HEK293 (cell line): ENCODE measurements at regions not wholly inside any gene's neighbourhood (a gene's known extent, or its start where the extent isn't known, plus 50 kb on each side); places are given as distances from the start of the nearest gene placed in this dataset.

Experiments
- CTCF ChIA-PET: fragments of 350-600 bp; formaldehyde crosslinking; extraction: SDS; loops from one replicate; lab custom pipeline; 2021; ENCODE audit warnings: antibody characterized with exemption; lab: Yijun Ruan, JAX
- POLR2A ChIA-PET: fragments of 300-600 bp; formaldehyde crosslinking; extraction: SDS; loops from one replicate; lab custom pipeline; 2020; ENCODE audit warnings: antibody characterized with exemption, inconsistent platforms; lab: Yijun Ruan, JAX
- H3K27ac ChIP-seq: fragments of 200-500 bp; sonication (Bioruptor generic); 2 replicates; pipeline ENCODE4 v1.5.1; 2014; ENCODE audit warnings: low read depth, low read length, control low read depth, inconsistent platforms; ENCODE audit errors: extremely low read depth
- H3K36me3 ChIP-seq, 2 experiments: fragments of 200-500 bp in 1 of 2; sonication (Bioruptor generic) in 1 of 2; 1 replicate in 1 of 2; 2 replicates in 1 of 2; pipeline ENCODE4 v1.5.1; 2014 to 2017; ENCODE audit warnings: inconsistent platforms in 2 of 2, low read length in 2 of 2; ENCODE audit not compliant: control insufficient read depth in 2 of 2, insufficient read depth in 1 of 2
- H3K4me1 ChIP-seq: fragments of 200-500 bp; sonication (Bioruptor generic); 2 replicates; pipeline ENCODE4 v1.5.1; 2014; ENCODE audit warnings: mild to moderate bottlenecking, low read length, inconsistent platforms; ENCODE audit not compliant: control insufficient read depth, insufficient read depth
- H3K4me3 ChIP-seq: 2 replicates; pipeline ENCODE4 v1.5.1; 2011; ENCODE audit warnings: low read depth, mild to moderate bottlenecking, control low read depth, low read length, moderate library complexity
- H3K9me3 ChIP-seq: fragments of 200-500 bp; sonication (Bioruptor generic); 2 replicates; pipeline ENCODE4 v1.5.1; 2014; ENCODE audit warnings: low read depth, low read length, inconsistent platforms; ENCODE audit not compliant: control insufficient read depth, insufficient read depth
- AEBP2 ChIP-seq: fragments of 450-650 bp; formaldehyde crosslinking; IDR thresholded peaks from 2 replicates; pipeline ENCODE4 v1.5.1; 2016; ENCODE audit warnings: missing biosample characterization, missing genetic modification characterization, borderline replicate concordance
- GLI2 ChIP-seq: fragments of 450-650 bp; formaldehyde crosslinking; IDR thresholded peaks from 2 replicates; pipeline ENCODE4; 2017; ENCODE audit warnings: missing biosample characterization, missing genetic modification characterization, low read depth, borderline replicate concordance
- HIC1 ChIP-seq: fragments of 450-650 bp; formaldehyde crosslinking; IDR thresholded peaks from 2 replicates; pipeline ENCODE4 v1.5.1; 2016; ENCODE audit warnings: missing biosample characterization, missing genetic modification characterization
- PRDM10 ChIP-seq: fragments of 450-650 bp; formaldehyde crosslinking; IDR thresholded peaks from 2 replicates; pipeline ENCODE4 v1.5.1; 2016; ENCODE audit warnings: missing biosample characterization, missing genetic modification characterization
- PRDM2 ChIP-seq: fragments of 450-650 bp; formaldehyde crosslinking; IDR thresholded peaks from 2 replicates; pipeline ENCODE4 v1.5.1; 2016; ENCODE audit warnings: missing biosample characterization, missing genetic modification characterization, borderline replicate concordance
- RBAK ChIP-seq: fragments of 450-650 bp; formaldehyde crosslinking; IDR thresholded peaks from 2 replicates; pipeline ENCODE4 v1.5.1; 2016; ENCODE audit warnings: missing biosample characterization, missing genetic modification characterization
- ZBTB48 ChIP-seq: fragments of 450-650 bp; formaldehyde crosslinking; IDR thresholded peaks from 2 replicates; pipeline ENCODE4 v1.5.1; 2016; ENCODE audit warnings: missing biosample characterization, missing genetic modification characterization
- ZBTB49 ChIP-seq: fragments of 450-650 bp; formaldehyde crosslinking; IDR thresholded peaks from 2 replicates; pipeline ENCODE4 v1.5.1; 2016; ENCODE audit warnings: missing biosample characterization, missing genetic modification characterization, low read depth
- ZBTB8A ChIP-seq: fragments of 450-650 bp; formaldehyde crosslinking; IDR thresholded peaks from 2 replicates; pipeline ENCODE4 v1.5.1; 2016; ENCODE audit warnings: missing biosample characterization, missing genetic modification characterization
- ZNF140 ChIP-seq: fragments of 450-650 bp; formaldehyde crosslinking; IDR thresholded peaks from 2 replicates; pipeline ENCODE4 v1.5.1; 2016; ENCODE audit warnings: missing biosample characterization, missing genetic modification characterization
- ZNF280D ChIP-seq: fragments of 450-650 bp; formaldehyde crosslinking; IDR thresholded peaks from 2 replicates; pipeline ENCODE4 v1.5.1; 2016; ENCODE audit warnings: missing biosample characterization, missing genetic modification characterization
- ZNF433 ChIP-seq: fragments of 450-650 bp; formaldehyde crosslinking; IDR thresholded peaks from 2 replicates; pipeline ENCODE4 v1.5.1; 2016; ENCODE audit warnings: missing biosample characterization, missing genetic modification characterization, low read depth
- ZNF692 ChIP-seq: fragments of 450-650 bp; formaldehyde crosslinking; IDR thresholded peaks from 2 replicates; pipeline ENCODE4 v1.5.1; 2016; ENCODE audit warnings: missing biosample characterization, missing genetic modification characterization
- ZSCAN16 ChIP-seq: fragments of 450-650 bp; formaldehyde crosslinking; IDR thresholded peaks from 2 replicates; pipeline ENCODE4 v1.5.1; 2016; ENCODE audit warnings: missing biosample characterization, missing genetic modification characterization

- TF ChIP-seq ZNF140 (tag by site-specific recombination), result no peak
- TF ChIP-seq ZNF692 (tag by site-specific recombination), result no peak
- TF ChIP-seq, all 188 proteins: peak for 0
These were observed 119.2 kb upstream of the VCX3B start (continued) for GRCh38 chrX:8345473-8345872.

- Histone ChIP-seq H3K36me3 (no peaks in the 10 kb centered on the region), H3K4me3 (no peak overlapping the region), H3K4me1 (no peaks in the 10 kb centered on the region), H3K9me3 (no peaks in the 10 kb centered on the region)
- POLR2A ChIA-PET, result no interaction called here
- CTCF ChIA-PET, result no interaction called here
- TF ChIP-seq PRDM2 (tag by site-specific recombination), result no peak
- TF ChIP-seq ZNF280D, result no peak
- TF ChIP-seq HIC1, result no peak
- TF ChIP-seq AEBP2 (tag by site-specific recombination), result no peak
- TF ChIP-seq PRDM10 (tag by site-specific recombination), result no peak
- no peak for TF ChIP-seq RBAK (tag by site-specific recombination)
- no peak for TF ChIP-seq ZBTB49
- TF ChIP-seq ZBTB48 (tag by site-specific recombination), result no peak
- TF ChIP-seq GLI2 (tag by site-specific recombination), result no peak
- no peak for TF ChIP-seq ZBTB8A (tag by site-specific recombination)
- TF ChIP-seq ZNF433 (tag by site-specific recombination), result no peak
- TF ChIP-seq ZSCAN16 (tag by site-specific recombination), result no peak
- TF ChIP-seq, all 188 proteins: peak for 0
- no peak overlapping the region for H3K27ac ChIP-seq
These were observed 118.6 kb upstream of the VCX3B start for GRCh38 chrX:8346060-8346459.
